ENCODE measurements at regions not wholly inside any gene's neighbourhood (a gene's known extent, or its start where the extent isn't known, plus 50 kb on each side); places are given as distances from the start of the nearest gene placed in this dataset.

- H2BK120ac ChIP-seq (ENCODE audit: low read depth, low read length) = no peak overlapping the region
- WGBS, 2 experiments (ENCODE audit: extremely low coverage in 2 of 2, insufficient read length in 1 of 2) = no CpG with 5 or more reads among the region's 2 CpGs
These were observed 844.7 kb upstream of the MIR17HG start for GRCh38 chr13:90502762-90503161.

More at GRCh38 chr13:90502762-90503161, 844.7 kb upstream of the MIR17HG start:
- DNase-seq (no peak), ATAC-seq (ENCODE audit: low read depth) (no peak)
- no peak for TF ChIP-seq POLR2A (IDR thresholded peaks at IDR 0.05; ENCODE audit: low read depth, low read length)
- TF ChIP-seq BHLHE40 (IDR thresholded peaks at IDR 0.05; ENCODE audit: low read depth, low read length) = no peak
- no peak overlapping the region for H4K8ac ChIP-seq (ENCODE audit: low read depth in 2 of 2, low read length in 2 of 2)
- H2BK5ac ChIP-seq (ENCODE audit: low read depth, low read length, poor library complexity, severe bottlenecking) = no peak overlapping the region
- no peak overlapping the region for H3K4me3 ChIP-seq (ENCODE audit: insufficient read depth, low read depth, low read length)
- no peak overlapping the region for H4K5ac ChIP-seq (ENCODE audit: low read depth, low read length)
- no peak overlapping the region for H2AFZ ChIP-seq (replicated peaks; ENCODE audit: low read length, poor library complexity)
- H3K9me3 ChIP-seq (ENCODE audit: control insufficient read depth, insufficient read depth, low read length) = no peaks in the 10 kb centered on the region
- no peak overlapping the region for H3K18ac ChIP-seq (ENCODE audit: low read depth, low read length)
- no TSS peak for BruUV-seq (replicated peaks)
- no peaks in the 10 kb centered on the region for H3K79me1 ChIP-seq (ENCODE audit: low read depth in 1 of 2, low read length in 2 of 2)
- H2BK15ac ChIP-seq (ENCODE audit: low read depth, low read length) = no peak overlapping the region
- no peak overlapping the region for H2BK20ac ChIP-seq (ENCODE audit: low read depth, low read length)
- dilution Hi-C loops (cut with HindIII; ENCODE audit: low sequenced_read_pairs, unreplicated experiment) (no loop called here), in situ Hi-C loops (cut with MboI; ENCODE audit: low sequenced_read_pairs) (no loop called here), intact Hi-C loops (cut with micrococcal nuclease) (no loop called here)
- no peaks in the 10 kb centered on the region for H3K9me1 ChIP-seq (ENCODE audit: insufficient read depth, low read length)
- no peaks in the 10 kb centered on the region for H3K27me3 ChIP-seq (ENCODE audit: control insufficient read depth, insufficient read depth, low read length)
- no peak overlapping the region for H2AK5ac ChIP-seq (ENCODE audit: low read depth, low read length)
- no peak overlapping the region for H3K4ac ChIP-seq (ENCODE audit: low read depth, low read length)
- H4K91ac ChIP-seq (ENCODE audit: insufficient read depth, low read depth, low read length) = no peak overlapping the region
- H3K4me2 ChIP-seq (ENCODE audit: low read depth, low read length) = no peak overlapping the region
- no peak overlapping the region for H3K56ac ChIP-seq (ENCODE audit: extremely low read depth, insufficient read depth, low read length)
- H4K20me1 ChIP-seq (ENCODE audit: insufficient read depth, low read length) = no peaks in the 10 kb centered on the region
- H3K14ac ChIP-seq (replicated peaks; ENCODE audit: low read depth, low read length) = no peak overlapping the region
- ChIA-PET CTCF (no interaction called here), POLR2A (ENCODE audit: unreplicated experiment) (no interaction called here)
- no peaks in the 10 kb centered on the region for H3K36me3 ChIP-seq (ENCODE audit: control insufficient read depth, insufficient read depth, low read length)
- no peak overlapping the region for H3K23ac ChIP-seq (ENCODE audit: low read depth, low read length)
- H3K4me1 ChIP-seq (ENCODE audit: control insufficient read depth, insufficient read depth, low read length) = no peaks in the 10 kb centered on the region
- no peak overlapping the region for H2AK9ac ChIP-seq (replicated peaks; ENCODE audit: low read depth, low read length, poor library complexity)
- no peak overlapping the region for H3K27ac ChIP-seq (ENCODE audit: insufficient read depth, low read length)
- no peak overlapping the region for H3K9ac ChIP-seq (ENCODE audit: low read depth, low read length)

Data from IMR-90 (cell line).